ENCODE measurements at regions not wholly inside any gene's neighbourhood (a gene's known extent, or its start where the extent isn't known, plus 50 kb on each side); places are given as distances from the start of the nearest gene placed in this dataset.

DNA sequence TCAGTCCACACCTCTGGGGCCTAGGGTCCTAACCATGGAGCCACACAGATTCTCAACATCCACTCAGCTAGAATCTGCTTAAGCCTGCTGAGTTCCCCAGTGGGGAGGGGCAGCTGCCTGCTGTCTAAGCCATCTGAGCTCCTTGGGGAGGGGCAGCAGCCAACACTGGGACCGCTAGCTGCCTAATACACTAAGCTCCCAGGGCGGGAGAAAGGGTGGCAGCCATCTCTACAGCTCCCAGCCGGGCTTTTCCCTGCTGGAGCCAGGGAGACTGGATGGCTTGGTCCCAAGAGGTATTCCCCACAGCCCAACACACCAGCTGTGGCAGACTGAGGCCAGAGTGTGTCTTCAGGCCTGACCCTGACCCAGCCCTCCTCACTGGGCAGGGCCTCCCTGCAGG, 217.3 kb upstream of the TMEM45B start:
- Histone ChIP-seq H3K9ac (no peak overlapping the region), H3K27ac (no peak overlapping the region), H3K4me1 (no peaks in the 10 kb centered on the region), H3K4me2 (no peak overlapping the region), H4K20me1 (no peaks in the 10 kb centered on the region), H3K36me3 (no peaks in the 10 kb centered on the region), H3K4me3 (no peak overlapping the region), H3K9me3 (replicated peaks in 1 of 11) (peaks cover 0 to 13% (median 0%) of the 10 kb centered on the region in 11 experiments; a peak in 6 of 22 replicates), H3K27me3 (no peaks in the 10 kb centered on the region)
- TF ChIP-seq Cebpa-rat (IDR thresholded peaks at IDR 0.05) = no peak

DNA sequence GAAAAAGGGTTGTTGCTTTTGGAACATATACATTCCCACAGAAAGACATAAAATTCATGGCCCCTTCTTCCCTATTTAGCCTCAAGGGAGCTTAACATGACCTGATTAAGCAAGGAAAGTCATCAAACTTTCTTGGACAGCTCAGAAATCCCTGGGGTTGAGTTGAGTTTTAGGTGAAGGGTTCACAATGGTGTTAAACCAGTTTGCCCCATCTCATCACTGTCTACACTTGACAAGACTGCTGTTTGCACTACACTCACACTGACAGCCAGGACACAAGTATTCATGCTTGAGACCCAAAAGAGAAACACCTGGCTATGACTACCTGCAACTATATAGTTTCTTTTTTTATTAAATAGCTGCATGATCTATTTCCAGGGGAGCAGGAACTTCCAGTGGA, 209.8 kb upstream of the TMEM45B start:
- H3K36me3 ChIP-seq = no peaks in the 10 kb centered on the region
- H3K27ac ChIP-seq = no peak overlapping the region
- H3K9me3 ChIP-seq (replicated peaks in 1 of 11) = no peaks in the 10 kb centered on the region
- H4K20me1 ChIP-seq = no peaks in the 10 kb centered on the region
- TF ChIP-seq Cebpa-rat (IDR thresholded peaks at IDR 0.05) = no peak
- no peaks in the 10 kb centered on the region for H3K27me3 ChIP-seq
- H3K4me1 ChIP-seq = no peaks in the 10 kb centered on the region
- no peak overlapping the region for H3K4me2 ChIP-seq
- no peak overlapping the region for H3K9ac ChIP-seq
- H3K4me3 ChIP-seq = no peak overlapping the region

DNA sequence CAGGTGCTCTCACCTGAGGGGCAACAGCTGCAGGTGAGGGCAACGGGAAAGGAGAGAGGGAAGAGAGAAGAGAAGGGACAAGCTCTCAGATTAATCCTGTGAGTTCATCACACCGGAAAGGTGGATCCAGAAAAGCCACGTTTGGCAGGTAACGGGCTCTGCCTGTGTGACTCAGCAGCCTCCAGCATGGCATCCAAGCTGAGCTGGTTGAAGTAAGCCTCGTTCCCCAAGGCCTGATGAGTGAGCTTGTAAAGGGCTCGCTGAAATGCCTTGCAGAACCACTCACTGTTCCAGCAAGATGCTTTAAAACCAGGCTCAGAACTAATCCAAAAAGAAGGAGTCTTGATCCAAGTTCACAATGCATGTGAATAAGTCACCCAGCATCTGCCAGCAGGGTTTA, 206.9 kb upstream of the TMEM45B start:
- no peak overlapping the region for H3K4me3 ChIP-seq
- H3K4me2 ChIP-seq = no peak overlapping the region
- H3K27me3 ChIP-seq = no peaks in the 10 kb centered on the region
- no peaks in the 10 kb centered on the region for H3K9me3 ChIP-seq (replicated peaks in 1 of 11)
- H4K20me1 ChIP-seq = no peaks in the 10 kb centered on the region
- H3K36me3 ChIP-seq = no peaks in the 10 kb centered on the region
- H3K4me1 ChIP-seq = no peaks in the 10 kb centered on the region
- no peak for TF ChIP-seq Cebpa-rat (IDR thresholded peaks at IDR 0.05)
- H3K9ac ChIP-seq = no peak overlapping the region
- H3K27ac ChIP-seq = no peak overlapping the region

DNA sequence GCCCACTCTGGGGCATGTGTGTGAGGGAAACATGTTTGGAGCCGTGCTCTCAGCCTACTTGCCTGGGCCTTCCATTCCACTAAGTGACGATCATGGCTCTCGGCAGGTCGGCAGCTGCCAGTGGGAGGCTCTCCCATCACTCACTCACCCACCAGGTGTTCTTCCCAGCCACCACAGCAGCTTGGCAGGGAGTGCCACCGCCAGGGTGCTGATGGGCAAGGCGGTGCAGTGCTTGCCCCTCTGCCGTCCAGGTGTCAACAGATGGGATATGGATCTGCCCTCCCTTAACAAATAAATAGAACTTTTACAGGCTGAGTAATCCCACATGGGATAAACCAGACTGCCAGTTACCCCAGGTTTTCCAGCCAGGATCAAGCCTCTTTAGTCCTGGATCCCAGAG, 205.5 kb upstream of the TMEM45B start:
- Histone ChIP-seq H3K27ac (no peak overlapping the region), H4K20me1 (no peaks in the 10 kb centered on the region), H3K4me3 (no peak overlapping the region), H3K9me3 (replicated peaks in 1 of 11) (no peaks in the 10 kb centered on the region), H3K36me3 (no peaks in the 10 kb centered on the region), H3K27me3 (no peaks in the 10 kb centered on the region), H3K9ac (no peak overlapping the region), H3K4me2 (no peak overlapping the region), H3K4me1 (no peaks in the 10 kb centered on the region)
- no peak for TF ChIP-seq Cebpa-rat (IDR thresholded peaks at IDR 0.05)

DNA sequence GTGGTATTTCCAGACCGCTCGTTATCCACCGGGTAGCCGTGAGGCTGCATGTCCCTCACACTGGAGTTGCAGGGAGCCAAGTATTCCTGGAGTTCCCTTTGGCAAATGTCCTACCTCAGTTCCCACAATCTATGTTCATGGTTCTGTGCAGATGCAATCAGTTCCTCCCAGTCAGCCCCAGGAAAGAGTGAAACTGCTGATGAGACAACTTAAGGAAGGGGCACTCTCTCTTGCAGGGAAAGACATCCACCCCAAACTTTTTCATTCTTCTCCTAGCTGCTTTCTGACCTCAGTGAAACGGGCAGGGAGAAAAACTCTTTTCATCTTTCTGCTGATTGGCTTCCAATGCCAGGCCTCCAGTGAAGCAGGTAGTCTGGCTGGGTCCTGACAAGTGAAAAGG, 205.1 kb upstream of the TMEM45B start:
- H3K36me3 ChIP-seq = no peaks in the 10 kb centered on the region
- TF ChIP-seq Cebpa-rat (IDR thresholded peaks at IDR 0.05) = no peak

DNA sequence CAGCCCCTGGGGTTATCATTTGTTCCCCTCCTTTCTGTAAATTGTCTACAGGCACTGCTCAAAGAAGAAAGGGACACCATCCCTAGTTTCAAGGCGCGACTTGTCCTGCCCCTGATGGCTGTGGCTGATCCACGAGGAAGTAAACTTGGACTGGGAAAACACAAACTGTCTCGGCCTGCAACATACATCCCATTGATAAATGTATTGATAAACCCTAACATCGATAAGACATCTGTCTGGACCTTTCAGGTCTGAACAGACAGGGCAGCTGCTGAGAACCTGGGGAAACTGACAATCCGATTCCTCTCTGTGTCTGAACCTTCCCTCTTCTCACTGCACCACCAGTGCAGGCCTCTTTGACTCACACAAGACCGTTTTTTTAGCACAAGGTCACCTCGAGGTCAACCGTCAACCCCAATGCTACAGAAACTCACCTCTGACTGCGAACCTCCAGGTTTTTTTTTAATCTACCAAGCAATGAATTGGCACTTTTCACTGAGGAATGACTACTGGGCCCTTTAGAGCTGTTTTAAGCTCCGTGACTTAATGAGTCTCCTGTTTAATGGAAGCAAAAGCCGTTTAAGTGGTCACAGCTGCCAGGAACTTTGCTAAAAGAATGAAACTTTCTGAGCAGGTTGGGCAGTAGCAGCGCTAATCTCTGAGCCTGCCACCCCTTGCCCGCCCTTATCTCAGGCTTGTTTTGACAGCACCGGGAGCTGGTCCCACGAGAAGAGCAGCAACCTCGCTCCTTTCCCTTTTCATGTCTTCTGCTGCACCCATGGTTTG, 203.8 kb upstream of the TMEM45B start:
- no peak overlapping the region for H3K4me2 ChIP-seq
- no peak overlapping the region for H3K27ac ChIP-seq
- H3K4me1 ChIP-seq = no peaks in the 10 kb centered on the region
- no peak for TF ChIP-seq Cebpa-rat (IDR thresholded peaks at IDR 0.05)
- H3K36me3 ChIP-seq = no peaks in the 10 kb centered on the region
- H3K27me3 ChIP-seq = no peaks in the 10 kb centered on the region
- no peaks in the 10 kb centered on the region for H3K9me3 ChIP-seq (replicated peaks in 1 of 11)
- H3K9ac ChIP-seq = no peak overlapping the region
- no peaks in the 10 kb centered on the region for H4K20me1 ChIP-seq
- H3K4me3 ChIP-seq = no peak overlapping the region

More for the DNA sequence above, 205.1 kb upstream of the TMEM45B start:
- H3K4me1 ChIP-seq = no peaks in the 10 kb centered on the region
- H3K4me3 ChIP-seq = no peak overlapping the region
- H3K27me3 ChIP-seq = no peaks in the 10 kb centered on the region
- H4K20me1 ChIP-seq = no peaks in the 10 kb centered on the region
- H3K9me3 ChIP-seq (replicated peaks in 1 of 11) = no peaks in the 10 kb centered on the region
- no peak overlapping the region for H3K4me2 ChIP-seq
- H3K9ac ChIP-seq = no peak overlapping the region
- H3K27ac ChIP-seq = no peak overlapping the region

DNA sequence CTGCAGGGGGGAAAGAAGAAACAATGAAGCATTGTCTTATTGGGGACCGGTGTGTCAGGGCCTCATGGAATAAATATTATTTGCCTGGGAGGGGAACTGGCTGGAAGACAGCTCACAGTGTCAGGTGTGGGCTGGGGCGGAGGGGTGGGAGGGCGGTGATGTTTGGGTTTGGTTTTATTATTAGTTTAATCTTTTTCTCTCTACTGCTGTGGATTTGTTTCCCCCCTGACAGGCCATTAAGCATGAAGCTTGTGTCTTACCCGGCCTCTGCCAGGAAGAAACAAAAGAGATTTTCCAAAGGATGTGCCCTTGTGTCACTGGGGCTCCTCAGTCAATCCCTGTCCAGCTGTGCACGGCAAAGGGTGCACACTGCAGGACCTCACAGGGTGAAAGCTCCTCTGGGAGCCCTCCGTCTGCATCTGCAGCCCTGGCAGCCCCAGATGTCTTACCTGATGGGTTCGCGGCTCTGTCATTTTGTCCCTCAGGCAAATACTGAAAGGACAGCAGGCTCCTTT, 203.1 kb upstream of the TMEM45B start:
- no peak overlapping the region for H3K9ac ChIP-seq
- no peaks in the 10 kb centered on the region for H3K36me3 ChIP-seq
- no peaks in the 10 kb centered on the region; a peak in 1 of 22 replicates for H3K9me3 ChIP-seq (replicated peaks in 1 of 11)
- no peak overlapping the region for H3K4me3 ChIP-seq
- no peaks in the 10 kb centered on the region for H3K27me3 ChIP-seq
- H3K27ac ChIP-seq = no peak overlapping the region
- no peak overlapping the region for H3K4me2 ChIP-seq
- H4K20me1 ChIP-seq = no peaks in the 10 kb centered on the region
- no peak for TF ChIP-seq Cebpa-rat (IDR thresholded peaks at IDR 0.05)
- no peaks in the 10 kb centered on the region for H3K4me1 ChIP-seq

DNA sequence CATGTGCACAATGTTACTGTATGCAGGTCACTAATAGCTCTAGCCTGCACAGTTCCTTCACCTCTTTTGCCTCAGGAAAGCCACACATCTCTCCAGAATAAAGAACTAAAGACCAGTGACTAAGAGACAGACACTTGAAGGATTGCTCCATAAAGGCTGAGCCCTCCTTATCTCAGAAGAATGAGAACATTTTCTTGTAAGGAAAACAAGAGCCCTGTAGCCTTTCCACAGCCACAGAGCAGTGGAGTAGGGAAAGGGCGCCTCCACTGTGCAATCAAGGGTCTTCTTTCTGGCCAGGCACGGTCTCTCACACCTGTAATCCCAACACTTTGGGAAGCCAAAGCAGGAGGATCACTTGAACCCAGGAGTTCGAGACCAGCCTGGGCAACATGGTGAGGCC, 202.6 kb upstream of the TMEM45B start:
- TF ChIP-seq Cebpa-rat (IDR thresholded peaks at IDR 0.05) = no peak
- no peaks in the 10 kb centered on the region for H3K36me3 ChIP-seq
- no peaks in the 10 kb centered on the region for H3K27me3 ChIP-seq
- H3K4me1 ChIP-seq = no peaks in the 10 kb centered on the region
- H3K4me2 ChIP-seq = no peak overlapping the region
- H3K9ac ChIP-seq = no peak overlapping the region
- H3K9me3 ChIP-seq (replicated peaks in 1 of 11) = peaks cover 0 to 4% (median 0%) of the 10 kb centered on the region in 11 experiments; a peak in 4 of 22 replicates
- no peak overlapping the region for H3K4me3 ChIP-seq
- no peaks in the 10 kb centered on the region for H4K20me1 ChIP-seq
- no peak overlapping the region for H3K27ac ChIP-seq

DNA sequence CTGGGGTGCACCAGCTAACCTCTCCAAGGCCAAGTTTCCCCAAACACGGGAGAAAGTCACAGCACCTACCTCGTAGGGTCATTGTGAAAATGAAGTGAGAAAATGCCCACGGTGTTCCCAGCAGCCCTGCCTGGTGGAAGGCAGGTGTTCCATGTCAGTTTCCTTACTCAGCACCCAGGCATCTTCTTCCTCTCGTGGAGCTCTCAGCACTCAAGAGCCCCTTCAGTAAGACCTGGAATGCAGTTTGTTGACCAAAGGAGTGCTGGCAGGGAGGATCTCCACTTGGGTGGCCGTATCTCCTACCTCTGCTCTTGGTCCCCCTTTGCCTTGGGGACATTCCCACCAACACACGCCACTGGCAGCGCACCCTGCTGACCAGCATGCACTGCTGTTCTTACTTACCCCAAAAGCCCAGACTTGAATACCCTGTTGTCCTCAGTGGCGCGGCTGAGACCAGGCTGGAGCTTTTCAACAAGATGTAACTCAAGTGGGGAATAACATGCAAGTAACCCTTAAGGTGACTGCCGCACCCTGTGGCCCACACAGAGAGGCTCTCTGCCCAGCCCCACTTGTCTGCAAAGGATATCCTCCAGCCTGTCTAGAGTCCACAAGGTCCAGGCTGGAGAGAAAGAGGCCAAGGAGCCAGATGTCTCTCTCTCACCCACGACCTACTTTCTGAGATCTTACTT, 201.2 kb upstream of the TMEM45B start:
- no peak overlapping the region for H3K4me3 ChIP-seq
- H3K27ac ChIP-seq = no peak overlapping the region
- no peak overlapping the region for H3K4me2 ChIP-seq
- H3K4me1 ChIP-seq = no peaks in the 10 kb centered on the region
- H3K36me3 ChIP-seq = no peaks in the 10 kb centered on the region
- H3K27me3 ChIP-seq = no peaks in the 10 kb centered on the region
- H4K20me1 ChIP-seq = no peaks in the 10 kb centered on the region
- H3K9me3 ChIP-seq (replicated peaks in 1 of 11) = peaks cover 0 to 9% (median 0%) of the 10 kb centered on the region in 11 experiments; a peak in 4 of 22 replicates
- no peak for TF ChIP-seq Cebpa-rat (IDR thresholded peaks at IDR 0.05)
- H3K9ac ChIP-seq = no peak overlapping the region
